ENCODE measurements at regions not wholly inside any gene's neighbourhood (a gene's known extent, or its start where the extent isn't known, plus 50 kb on each side); places are given as distances from the start of the nearest gene placed in this dataset.

- H3K4me3 ChIP-seq (ENCODE audit: control insufficient read depth in 2 of 3, extremely low read depth in 1 of 3, insufficient read depth in 2 of 3, low read depth in 1 of 3, low read length in 3 of 3) = no peak overlapping the region
- DNase-seq (ENCODE audit: low read depth, low spot score) (no peak), FAIRE-seq (no peak)
- no peaks in the 10 kb centered on the region for H3K4me1 ChIP-seq (ENCODE audit: control insufficient read depth, extremely low read depth, insufficient read depth, low read length)
- H2AFZ ChIP-seq (ENCODE audit: control insufficient read depth, low read length) = no peak overlapping the region
- dilution Hi-C loops (cut with MboI; ENCODE audit: extremely low pct_ligation_motif_present, low sequenced_read_pairs) = no loop called here
- no peaks in the 10 kb centered on the region for H4K20me1 ChIP-seq (ENCODE audit: control insufficient read depth, extremely low read depth, insufficient read depth, low read length)
- H3K27me3 ChIP-seq (ENCODE audit: control insufficient read depth, extremely low read depth, insufficient read depth, low read length) = no peaks in the 10 kb centered on the region
- H3K27ac ChIP-seq (ENCODE audit: control insufficient read depth, insufficient read depth, low read length) = no peak overlapping the region
- H3K9ac ChIP-seq (ENCODE audit: control insufficient read depth, extremely low read depth, insufficient read depth, low read length) = no peak overlapping the region
- no peak for TF ChIP-seq CTCF (optimal IDR thresholded peaks at IDR 0.05 in 1 of 3, IDR thresholded peaks at IDR 0.05 in 1 of 3, conservative IDR thresholded peaks at IDR 0.05 in 1 of 3; ENCODE audit: extremely low read depth in 1 of 3, insufficient read depth in 2 of 3, low read length in 3 of 3)
- no peak for TF ChIP-seq EZH2 (IDR thresholded peaks at IDR 0.05; ENCODE audit: low read length)
- H3K9me1 ChIP-seq (ENCODE audit: control insufficient read depth, extremely low read depth, insufficient read depth, low read length) = no peaks in the 10 kb centered on the region
- no peaks in the 10 kb centered on the region for H3K79me2 ChIP-seq (ENCODE audit: control insufficient read depth, insufficient read depth, low read length)
- no peak overlapping the region for H3K4me2 ChIP-seq (ENCODE audit: control insufficient read depth, extremely low read depth, insufficient read depth, low read depth, low read length)
- H3K36me3 ChIP-seq (ENCODE audit: control insufficient read depth in 2 of 2, extremely low read depth in 1 of 2, insufficient read depth in 2 of 2, low read length in 2 of 2) = no peaks in the 10 kb centered on the region
- no peaks in the 10 kb centered on the region for H3K9me3 ChIP-seq (ENCODE audit: control insufficient read depth, low read depth, low read length)
Measured at GRCh38 chr5:120098902-120099535, 365.1 kb upstream of the PRR16 start.

- H2AFZ ChIP-seq (ENCODE audit: control insufficient read depth, low read length) = no peak overlapping the region
- H3K36me3 ChIP-seq (ENCODE audit: control insufficient read depth in 2 of 2, extremely low read depth in 1 of 2, insufficient read depth in 2 of 2, low read length in 2 of 2) = no peaks in the 10 kb centered on the region
- no peaks in the 10 kb centered on the region for H3K79me2 ChIP-seq (ENCODE audit: control insufficient read depth, insufficient read depth, low read length)
- no peaks in the 10 kb centered on the region for H4K20me1 ChIP-seq (ENCODE audit: control insufficient read depth, extremely low read depth, insufficient read depth, low read length)
- no peak for DNase-seq (ENCODE audit: low read depth, low spot score)
- no peaks in the 10 kb centered on the region for H3K9me1 ChIP-seq (ENCODE audit: control insufficient read depth, extremely low read depth, insufficient read depth, low read length)
- H3K9ac ChIP-seq (ENCODE audit: control insufficient read depth, extremely low read depth, insufficient read depth, low read length) = no peak overlapping the region
- TF ChIP-seq CTCF (optimal IDR thresholded peaks at IDR 0.05 in 1 of 3, IDR thresholded peaks at IDR 0.05 in 1 of 3, conservative IDR thresholded peaks at IDR 0.05 in 1 of 3; ENCODE audit: extremely low read depth in 1 of 3, insufficient read depth in 2 of 3, low read length in 3 of 3) (no peak), EZH2 (IDR thresholded peaks at IDR 0.05; ENCODE audit: low read length) (no peak)
- dilution Hi-C loops (cut with MboI; ENCODE audit: extremely low pct_ligation_motif_present, low sequenced_read_pairs) = no loop called here
- H3K4me3 ChIP-seq (ENCODE audit: control insufficient read depth in 2 of 3, extremely low read depth in 1 of 3, insufficient read depth in 2 of 3, low read depth in 1 of 3, low read length in 3 of 3) = no peak overlapping the region
- H3K9me3 ChIP-seq (ENCODE audit: control insufficient read depth, low read depth, low read length) = no peaks in the 10 kb centered on the region
- H3K27me3 ChIP-seq (ENCODE audit: control insufficient read depth, extremely low read depth, insufficient read depth, low read length) = no peaks in the 10 kb centered on the region
- no peak for FAIRE-seq
- no peak overlapping the region for H3K4me2 ChIP-seq (ENCODE audit: control insufficient read depth, extremely low read depth, insufficient read depth, low read depth, low read length)
- no peaks in the 10 kb centered on the region for H3K4me1 ChIP-seq (ENCODE audit: control insufficient read depth, extremely low read depth, insufficient read depth, low read length)
- no peak overlapping the region for H3K27ac ChIP-seq (ENCODE audit: control insufficient read depth, insufficient read depth, low read length)
Measured at GRCh38 chr5:120101771-120102170, 362.3 kb upstream of the PRR16 start.
